Activated CD8-positive, alpha-beta T cell treated with anti-CD3 and anti-CD28 coated beads for 36 hours (primary cell): ENCODE measurements at regions not wholly inside any gene's neighbourhood (a gene's known extent, or its start where the extent isn't known, plus 50 kb on each side); places are given as distances from the start of the nearest gene placed in this dataset.

Experiments used
- ATAC-seq: fragments of 200-7000 bp; cut with Tn5 transposase; one replicate; pipeline ENCODE4 v1.10.0; 2021; ENCODE audit warnings: mild to moderate bottlenecking, moderate library complexity
- CTCF ChIA-PET: fragments of 350-600 bp; sonication (Branson Sonifier 250); formaldehyde crosslinking; loops from one replicate; lab custom pipeline; 2021; ENCODE audit warnings: antibody characterized with exemption; lab: Charles Lee
- POLR2A ChIA-PET: fragments of 350-600 bp; sonication (Branson Sonifier 250); formaldehyde crosslinking; loops from one replicate; lab custom pipeline; 2021; ENCODE audit warnings: antibody characterized with exemption; lab: Charles Lee
- DNase-seq: peaks from one replicate; pipeline ENCODE4 v3.0.0-alpha.2; 2020
- H3K27ac Mint-ChIP-seq: one replicate; pipeline ENCODE4 v1.8.0; 2021; ENCODE audit warnings: mild to moderate bottlenecking, mixed read lengths
- H3K27me3 Mint-ChIP-seq: one replicate; pipeline ENCODE4 v1.8.0; 2021; ENCODE audit warnings: mixed read lengths
- H3K36me3 Mint-ChIP-seq: one replicate; pipeline ENCODE4 v1.8.0; 2021; ENCODE audit warnings: low read depth, mixed read lengths
- H3K4me1 Mint-ChIP-seq: one replicate; pipeline ENCODE4 v1.8.0; 2021; ENCODE audit warnings: low read depth, mixed read lengths
- H3K4me3 Mint-ChIP-seq: one replicate; pipeline ENCODE4 v1.8.0; 2021; ENCODE audit warnings: mild to moderate bottlenecking, moderate library complexity, mixed read lengths
- H3K9me3 Mint-ChIP-seq: one replicate; pipeline ENCODE4 v1.8.0; 2021; ENCODE audit warnings: mixed read lengths
- intact Hi-C: fragments of 100-400 bp; cut with micrococcal nuclease; formaldehyde crosslinking; loops from one replicate; pipeline ENCODE4 v1.10.0; 2022
- TF ChIP-seq, protein P1 (sequence below): fragments of 200-600 bp; IDR thresholded peaks from one replicate; pipeline ENCODE4 v1.8.0; 2022; ENCODE audit warnings: antibody characterized with exemption, mild to moderate bottlenecking

DNA sequence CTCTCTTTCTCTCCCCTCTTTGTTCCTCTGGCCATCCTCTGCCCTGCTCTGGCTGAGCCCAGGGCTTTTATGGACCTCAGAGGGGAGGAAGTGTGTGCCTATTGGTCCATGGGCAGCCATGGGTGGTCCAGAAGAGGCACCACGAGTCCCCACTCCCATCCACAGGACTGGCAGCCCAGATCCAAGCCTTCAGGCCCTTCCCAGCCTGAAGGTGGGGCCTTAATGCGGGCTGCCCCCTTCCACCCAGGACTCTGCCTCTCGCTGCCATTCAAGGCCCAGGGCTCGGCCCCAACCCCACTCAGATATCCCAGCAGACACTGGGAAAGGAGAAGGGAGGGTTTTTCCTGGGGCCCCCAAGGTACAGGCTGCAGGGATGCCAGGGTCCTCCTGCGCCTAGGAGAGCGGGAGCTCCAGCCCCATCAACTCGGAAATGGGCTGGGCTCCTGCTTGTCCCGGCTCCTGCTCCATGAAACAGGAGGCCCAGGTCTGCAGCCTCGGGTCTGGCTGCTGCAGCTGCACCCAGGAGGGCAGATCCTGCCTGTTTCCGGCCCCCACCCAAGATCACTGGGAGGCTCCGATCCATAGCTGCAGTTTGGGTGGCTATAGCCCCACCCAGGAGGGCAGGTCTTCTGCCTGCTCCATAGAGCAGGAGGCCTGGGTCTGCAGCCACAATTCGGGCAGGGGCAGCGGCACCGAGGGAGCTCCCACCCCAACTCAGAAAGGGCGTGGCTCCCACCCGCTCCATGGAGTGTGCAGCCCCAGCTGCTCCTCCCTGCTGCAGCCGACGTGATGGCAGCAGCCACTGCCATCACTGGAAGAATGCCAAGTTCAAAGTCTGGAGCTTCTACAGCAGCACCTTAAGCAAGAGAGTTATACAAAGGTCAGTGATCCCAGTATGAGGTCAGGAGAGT is 116.6 kb upstream of the RBBP8 start:
- H3K36me3 Mint-ChIP-seq = no peaks in the 10 kb centered on the region
- CTCF ChIA-PET = interaction anchor here (0.8 kb wide), 1 partner anchor 21 kb away, joined by 3 read pairs; no protein-coding TSS in a partner anchor
- DNase-seq (no peak), ATAC-seq (no peak)
- H3K27ac Mint-ChIP-seq = no peak overlapping the region
- intact Hi-C loops = no loop called here
- no peak overlapping the region for H3K4me3 Mint-ChIP-seq
- TF ChIP-seq, protein P1, sequence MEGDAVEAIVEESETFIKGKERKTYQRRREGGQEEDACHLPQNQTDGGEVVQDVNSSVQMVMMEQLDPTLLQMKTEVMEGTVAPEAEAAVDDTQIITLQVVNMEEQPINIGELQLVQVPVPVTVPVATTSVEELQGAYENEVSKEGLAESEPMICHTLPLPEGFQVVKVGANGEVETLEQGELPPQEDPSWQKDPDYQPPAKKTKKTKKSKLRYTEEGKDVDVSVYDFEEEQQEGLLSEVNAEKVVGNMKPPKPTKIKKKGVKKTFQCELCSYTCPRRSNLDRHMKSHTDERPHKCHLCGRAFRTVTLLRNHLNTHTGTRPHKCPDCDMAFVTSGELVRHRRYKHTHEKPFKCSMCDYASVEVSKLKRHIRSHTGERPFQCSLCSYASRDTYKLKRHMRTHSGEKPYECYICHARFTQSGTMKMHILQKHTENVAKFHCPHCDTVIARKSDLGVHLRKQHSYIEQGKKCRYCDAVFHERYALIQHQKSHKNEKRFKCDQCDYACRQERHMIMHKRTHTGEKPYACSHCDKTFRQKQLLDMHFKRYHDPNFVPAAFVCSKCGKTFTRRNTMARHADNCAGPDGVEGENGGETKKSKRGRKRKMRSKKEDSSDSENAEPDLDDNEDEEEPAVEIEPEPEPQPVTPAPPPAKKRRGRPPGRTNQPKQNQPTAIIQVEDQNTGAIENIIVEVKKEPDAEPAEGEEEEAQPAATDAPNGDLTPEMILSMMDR = no peak
- no peaks in the 10 kb centered on the region for H3K4me1 Mint-ChIP-seq
- POLR2A ChIA-PET = no interaction called here
- peaks cover 11% of the 10 kb centered on the region for H3K27me3 Mint-ChIP-seq
- no peaks in the 10 kb centered on the region for H3K9me3 Mint-ChIP-seq

DNA sequence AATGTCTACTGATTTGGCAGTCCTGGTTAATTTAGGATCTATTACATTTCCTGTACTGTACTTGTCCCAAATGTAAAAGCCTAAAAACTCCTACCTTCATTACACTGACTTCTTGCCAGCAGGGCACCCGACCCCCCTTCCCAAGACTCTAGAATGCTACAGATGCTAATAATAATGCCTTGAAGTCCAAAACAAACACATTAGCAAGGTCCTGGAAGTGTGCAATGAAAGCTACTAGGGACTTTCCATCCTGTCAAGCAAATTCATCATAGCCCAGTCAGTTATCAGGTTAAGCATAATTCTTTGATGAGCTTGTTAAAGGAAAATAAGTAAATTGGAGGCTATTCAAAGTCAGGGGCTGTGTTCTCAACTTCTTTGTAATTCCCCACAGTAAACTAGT is 115.3 kb upstream of the RBBP8 start:
- ChIA-PET CTCF (interaction anchor here (1.0 kb wide), 1 partner anchor 25 kb away, joined by 3 read pairs; no protein-coding TSS in a partner anchor), POLR2A (no interaction called here)
- Mint-ChIP-seq H3K36me3 (no peaks in the 10 kb centered on the region), H3K27me3 (peaks cover 4% of the 10 kb centered on the region), H3K9me3 (no peaks in the 10 kb centered on the region), H3K4me3 (no peak overlapping the region), H3K27ac (no peak overlapping the region), H3K4me1 (no peaks in the 10 kb centered on the region)
- ATAC-seq (no peak), DNase-seq (no peak)
- TF ChIP-seq, protein P1 = no peak
- intact Hi-C loops = no loop called here

DNA sequence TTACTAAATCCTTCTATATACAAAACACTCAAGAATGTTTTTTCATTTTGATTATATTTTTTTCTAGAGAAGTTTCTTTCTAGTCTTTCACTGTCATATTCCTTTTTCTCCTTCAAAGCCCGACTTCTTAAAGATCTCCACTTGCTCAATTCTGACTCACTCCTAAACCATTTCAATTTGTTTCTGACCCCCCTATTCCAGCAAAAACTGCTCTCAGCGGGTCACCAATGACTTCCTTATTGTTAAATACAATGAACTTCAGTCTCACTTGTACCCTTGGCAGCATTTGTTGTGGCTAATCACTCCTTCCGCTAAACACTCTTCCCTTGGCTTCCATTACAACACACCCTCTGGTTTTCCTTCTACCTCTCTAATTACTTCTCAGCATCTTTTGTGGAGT is 111.1 kb upstream of the RBBP8 start:
- CTCF ChIA-PET = interaction anchor here (1.2 kb wide), 1 partner anchor 23 kb away, joined by 4 read pairs; no protein-coding TSS in a partner anchor
- H3K9me3 Mint-ChIP-seq = no peaks in the 10 kb centered on the region
- no peak overlapping the region for H3K27ac Mint-ChIP-seq
- no peak for ATAC-seq
- no peaks in the 10 kb centered on the region for H3K4me1 Mint-ChIP-seq
- intact Hi-C loops = no loop called here
- TF ChIP-seq, protein P1 = no peak
- H3K36me3 Mint-ChIP-seq = no peaks in the 10 kb centered on the region
- H3K27me3 Mint-ChIP-seq = peaks cover 4% of the 10 kb centered on the region
- no peak overlapping the region for H3K4me3 Mint-ChIP-seq
- POLR2A ChIA-PET = no interaction called here
- DNase-seq = no peak

DNA sequence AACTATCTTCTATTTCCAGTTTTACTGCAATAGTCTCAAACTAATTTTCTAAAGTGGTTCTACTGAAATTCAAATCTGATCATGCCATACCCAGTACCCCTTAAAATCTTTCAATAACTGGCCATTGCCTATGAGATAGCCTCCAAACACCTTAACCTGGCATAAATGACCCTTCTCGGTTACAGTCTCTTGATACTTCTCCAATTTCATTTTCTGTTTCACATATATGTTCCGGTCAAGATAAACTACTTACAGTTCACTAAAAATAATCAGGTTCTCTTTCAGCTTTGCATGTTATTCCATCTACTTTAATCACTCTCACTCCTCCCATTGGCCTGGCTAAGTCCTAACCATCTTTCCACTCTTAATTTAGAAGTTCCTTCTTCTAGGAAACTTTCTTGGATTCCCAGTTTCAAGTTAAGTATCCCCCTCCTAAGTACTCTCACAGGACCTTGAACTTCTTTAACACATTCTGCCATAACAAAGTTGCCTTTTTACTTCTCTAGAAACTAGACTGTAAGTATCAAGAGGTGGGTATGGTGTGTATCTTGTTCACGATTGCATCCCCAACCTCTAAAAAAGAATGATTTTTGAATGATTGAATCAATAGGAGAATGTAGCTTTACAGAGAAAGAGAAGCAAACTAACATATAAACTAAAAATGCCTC is 110.2 kb upstream of the RBBP8 start:
- H3K27me3 Mint-ChIP-seq = peaks cover 11% of the 10 kb centered on the region
- TF ChIP-seq, protein P1 = no peak
- H3K4me3 Mint-ChIP-seq = no peak overlapping the region
- POLR2A ChIA-PET = no interaction called here
- H3K36me3 Mint-ChIP-seq = no peaks in the 10 kb centered on the region
- intact Hi-C loops = no loop called here
- no peaks in the 10 kb centered on the region for H3K9me3 Mint-ChIP-seq
- DNase-seq (no peak), ATAC-seq (no peak)
- no peaks in the 10 kb centered on the region for H3K4me1 Mint-ChIP-seq
- CTCF ChIA-PET = interaction anchor here (1.2 kb wide), 2 partner anchors 9 to 24 kb away, joined by 3 to 4 read pairs; no protein-coding TSS in a partner anchor
- no peak overlapping the region for H3K27ac Mint-ChIP-seq

DNA sequence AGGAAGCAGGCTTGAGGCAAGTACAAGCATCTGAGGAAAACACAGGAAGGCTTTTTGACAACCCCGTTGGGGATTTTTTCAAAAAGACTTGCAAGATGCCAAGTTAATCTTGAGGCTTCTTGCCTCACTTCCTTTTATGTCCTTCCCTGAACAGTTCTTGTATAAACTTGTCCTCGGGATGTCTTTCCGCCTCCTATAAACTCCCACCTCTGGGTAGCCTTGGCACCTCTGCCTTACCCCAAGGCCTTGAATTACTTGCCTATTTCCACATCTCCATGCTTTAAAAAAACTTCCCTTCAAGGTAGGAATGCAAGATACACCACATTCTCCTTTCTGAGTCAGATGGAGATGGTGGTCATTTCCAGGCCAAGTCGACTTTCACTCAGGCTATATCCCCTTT is 106.4 kb upstream of the RBBP8 start:
- DNase-seq (no peak), ATAC-seq (no peak)
- Mint-ChIP-seq H3K4me1 (peaks cover 7% of the 10 kb centered on the region), H3K4me3 (no peak overlapping the region), H3K27me3 (peaks cover 19% of the 10 kb centered on the region), H3K27ac (no peak overlapping the region), H3K9me3 (no peaks in the 10 kb centered on the region), H3K36me3 (no peaks in the 10 kb centered on the region)
- TF ChIP-seq, protein P1 = no peak
- POLR2A ChIA-PET = no interaction called here
- intact Hi-C loops = no loop called here
- CTCF ChIA-PET = no interaction called here
